Neural crest cell (in vitro differentiated cells): ENCODE measurements at regions not wholly inside any gene's neighbourhood (a gene's known extent, or its start where the extent isn't known, plus 50 kb on each side); places are given as distances from the start of the nearest gene placed in this dataset.

Experiments
- DNase-seq: peaks from one replicate; pipeline ENCODE4 v3.0.0; 2021; ENCODE audit warnings: low read depth, mixed read lengths, low spot score
- H3K27ac Mint-ChIP-seq: one replicate; pipeline ENCODE4 v1.8.0; 2021; ENCODE audit warnings: mild to moderate bottlenecking, mixed read lengths; ENCODE audit not compliant: unreplicated experiment
- H3K27me3 Mint-ChIP-seq: 2 replicates; pipeline ENCODE4 v1.8.0; 2021; ENCODE audit warnings: low read depth, mild to moderate bottlenecking, mixed read lengths
- H3K36me3 Mint-ChIP-seq: 2 replicates; pipeline ENCODE4 v1.8.0; 2021; ENCODE audit warnings: low read depth, mild to moderate bottlenecking, mixed read lengths
- H3K4me1 Mint-ChIP-seq: 2 replicates; pipeline ENCODE4 v1.8.0; 2021; ENCODE audit warnings: mixed read lengths
- H3K4me3 Mint-ChIP-seq: one replicate; pipeline ENCODE4 v1.8.0; 2021; ENCODE audit warnings: mild to moderate bottlenecking, mixed read lengths
- H3K9me3 Mint-ChIP-seq: 2 replicates; pipeline ENCODE4 v1.8.0; 2021; ENCODE audit warnings: mixed read lengths
- CTCF ChIP-seq: fragments of 200-600 bp; sonication (generic); conservative IDR thresholded peaks from 2 replicates; pipeline ENCODE4 v1.5.0; 2021; ENCODE audit warnings: antibody characterized with exemption, mild to moderate bottlenecking

GRCh38 chr21:26707246-26707645 is 134.2 kb upstream of the CYYR1 start:
- Mint-ChIP-seq H3K4me1 (no peaks in the 10 kb centered on the region), H3K27ac (no peak overlapping the region), H3K4me3 (no peak overlapping the region), H3K27me3 (no peaks in the 10 kb centered on the region), H3K9me3 (peaks cover 5% of the 10 kb centered on the region), H3K36me3 (no peaks in the 10 kb centered on the region)
- TF ChIP-seq CTCF, result no peak
- no peak for DNase-seq

- Mint-ChIP-seq H3K27me3 (no peaks in the 10 kb centered on the region), H3K9me3 (peaks cover 5% of the 10 kb centered on the region), H3K4me3 (no peak overlapping the region), H3K36me3 (no peaks in the 10 kb centered on the region), H3K27ac (no peak overlapping the region), H3K4me1 (no peaks in the 10 kb centered on the region)
- DNase-seq, result no peak
- TF ChIP-seq CTCF, result no peak
Measured at GRCh38 chr21:26698416-26698815, 125.3 kb upstream of the CYYR1 start.

- DNase-seq, result no peak
- Mint-ChIP-seq H3K4me1 (no peaks in the 10 kb centered on the region), H3K4me3 (no peak overlapping the region), H3K9me3 (peaks cover under 1% of the 10 kb centered on the region), H3K27ac (no peak overlapping the region), H3K36me3 (no peaks in the 10 kb centered on the region), H3K27me3 (no peaks in the 10 kb centered on the region)
- no peak for TF ChIP-seq CTCF
Measured at GRCh38 chr21:26691416-26691815, 118.3 kb upstream of the CYYR1 start.

- no peak for DNase-seq
- Mint-ChIP-seq H3K27ac (no peak overlapping the region), H3K9me3 (peaks cover 2% of the 10 kb centered on the region), H3K4me3 (no peak overlapping the region), H3K4me1 (no peaks in the 10 kb centered on the region), H3K27me3 (no peaks in the 10 kb centered on the region), H3K36me3 (no peaks in the 10 kb centered on the region)
- TF ChIP-seq CTCF, result no peak
Measured at GRCh38 chr21:26686705-26687104, 113.6 kb upstream of the CYYR1 start.

- no peak overlapping the region for H3K4me3 Mint-ChIP-seq
- H3K9me3 Mint-ChIP-seq, result peaks cover 2% of the 10 kb centered on the region
- no peaks in the 10 kb centered on the region for H3K27me3 Mint-ChIP-seq
- TF ChIP-seq CTCF, result no peak
- H3K4me1 Mint-ChIP-seq, result no peaks in the 10 kb centered on the region
- no peak for DNase-seq
- no peak overlapping the region for H3K27ac Mint-ChIP-seq
- H3K36me3 Mint-ChIP-seq, result no peaks in the 10 kb centered on the region
Measured at GRCh38 chr21:26686278-26686677, 113.2 kb upstream of the CYYR1 start.

- TF ChIP-seq CTCF, result no peak
- H3K9me3 Mint-ChIP-seq, result peaks cover 2% of the 10 kb centered on the region
- no peaks in the 10 kb centered on the region for H3K36me3 Mint-ChIP-seq
- no peak for DNase-seq
- H3K27ac Mint-ChIP-seq, result no peak overlapping the region
- no peaks in the 10 kb centered on the region for H3K27me3 Mint-ChIP-seq
- no peaks in the 10 kb centered on the region for H3K4me1 Mint-ChIP-seq
- H3K4me3 Mint-ChIP-seq, result no peak overlapping the region
Measured at GRCh38 chr21:26684889-26685288, 111.8 kb upstream of the CYYR1 start.
